ENCODE measurements at regions not wholly inside any gene's neighbourhood (a gene's known extent, or its start where the extent isn't known, plus 50 kb on each side); places are given as distances from the start of the nearest gene placed in this dataset.

DNA sequence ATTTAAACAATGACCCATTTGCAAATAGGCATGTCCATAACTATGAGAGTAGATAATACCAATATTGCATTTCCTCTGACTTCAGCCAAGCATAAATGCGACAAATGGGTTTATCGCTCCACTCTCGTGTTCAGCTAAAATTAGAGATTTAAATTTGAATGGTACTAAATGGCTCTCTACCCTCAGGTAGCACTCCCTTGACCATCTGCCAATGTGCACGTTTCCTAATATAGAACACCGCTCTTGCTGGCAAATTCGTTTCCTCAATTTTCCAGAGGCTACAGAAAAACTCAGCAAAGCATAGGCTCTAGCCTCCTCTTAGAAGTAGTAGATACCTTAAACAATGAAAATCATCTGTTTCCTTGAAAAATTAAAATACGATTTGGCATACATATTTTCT, 251.6 kb downstream of the ADGRA3 start:
- no peak overlapping the region for H3K27ac ChIP-seq (ENCODE audit: low read length)
- no peak overlapping the region for H3K4me3 ChIP-seq (ENCODE audit: low read depth in 1 of 2, low read length in 2 of 2)
- no peaks in the 10 kb centered on the region for H3K4me1 ChIP-seq (ENCODE audit: control insufficient read depth in 1 of 2, insufficient read depth in 2 of 2, low read length in 2 of 2)
- no peaks in the 10 kb centered on the region for H3K36me3 ChIP-seq (ENCODE audit: control insufficient read depth in 1 of 2, insufficient read depth in 2 of 2, low read length in 2 of 2)
- no peaks in the 10 kb centered on the region for H3K27me3 ChIP-seq (ENCODE audit: low read depth, low read length)
- H3K9me3 ChIP-seq (ENCODE audit: control insufficient read depth in 1 of 2, low read length in 2 of 2): peaks cover 0 to 2% of the 10 kb centered on the region in 2 donors

DNA sequence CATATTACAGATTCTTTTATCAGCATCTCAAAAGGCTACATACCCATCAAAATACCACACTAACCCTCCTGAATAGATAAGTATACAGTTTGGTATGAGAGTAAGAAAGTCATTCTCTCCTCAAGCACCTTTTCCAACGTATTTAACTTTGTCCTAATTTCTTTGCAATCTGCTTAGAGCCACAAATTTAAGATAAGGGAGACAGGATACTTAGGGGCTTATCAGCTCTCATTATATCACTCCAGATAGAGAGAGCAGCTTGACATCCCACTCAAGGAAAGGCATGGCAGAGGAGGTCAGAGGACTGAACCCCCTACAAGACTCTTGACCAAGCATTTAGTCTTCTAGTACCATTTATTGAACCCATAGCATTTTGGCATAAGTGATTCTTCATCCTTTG, 262.4 kb downstream of the ADGRA3 start:
- Histone ChIP-seq H3K4me3 (ENCODE audit: low read depth in 1 of 2, low read length in 2 of 2) (no peak overlapping the region), H3K4me1 (ENCODE audit: control insufficient read depth in 1 of 2, insufficient read depth in 2 of 2, low read length in 2 of 2) (no peaks in the 10 kb centered on the region), H3K27me3 (ENCODE audit: low read depth, low read length) (no peaks in the 10 kb centered on the region), H3K9me3 (ENCODE audit: control insufficient read depth in 1 of 2, low read length in 2 of 2) (peaks cover 0 to 4% of the 10 kb centered on the region in 2 donors), H3K36me3 (ENCODE audit: control insufficient read depth in 1 of 2, insufficient read depth in 2 of 2, low read length in 2 of 2) (no peaks in the 10 kb centered on the region), H3K27ac (ENCODE audit: low read length) (no peak overlapping the region)

DNA sequence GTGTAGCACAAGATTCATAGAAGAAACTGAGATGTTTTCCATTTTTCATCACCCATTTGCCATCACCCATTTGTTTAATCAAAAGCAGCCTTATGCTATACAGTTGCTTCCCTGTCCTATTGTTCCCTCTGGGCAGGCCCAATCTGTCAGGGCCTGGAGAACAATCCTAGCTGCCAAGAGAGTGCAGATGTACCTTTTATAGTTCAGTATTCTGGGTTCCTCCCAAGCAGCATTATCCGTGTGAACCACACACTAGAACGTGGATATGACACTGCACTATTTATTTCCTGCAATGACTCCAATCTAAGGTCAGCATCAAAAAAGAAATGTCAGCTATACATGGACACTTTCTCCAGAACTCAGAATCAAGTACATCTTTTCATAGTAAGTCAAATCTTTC, 269.0 kb downstream of the ADGRA3 start:
- no peak overlapping the region for H3K4me3 ChIP-seq (ENCODE audit: low read depth in 1 of 2, low read length in 2 of 2)
- H3K4me1 ChIP-seq (ENCODE audit: control insufficient read depth in 1 of 2, insufficient read depth in 2 of 2, low read length in 2 of 2): no peaks in the 10 kb centered on the region
- H3K27ac ChIP-seq (ENCODE audit: low read length): no peak overlapping the region
- H3K9me3 ChIP-seq (ENCODE audit: control insufficient read depth in 1 of 2, low read length in 2 of 2): peaks cover 0 to under 1% of the 10 kb centered on the region in 2 donors
- H3K27me3 ChIP-seq (ENCODE audit: low read depth, low read length): no peaks in the 10 kb centered on the region
- no peaks in the 10 kb centered on the region for H3K36me3 ChIP-seq (ENCODE audit: control insufficient read depth in 1 of 2, insufficient read depth in 2 of 2, low read length in 2 of 2)

DNA sequence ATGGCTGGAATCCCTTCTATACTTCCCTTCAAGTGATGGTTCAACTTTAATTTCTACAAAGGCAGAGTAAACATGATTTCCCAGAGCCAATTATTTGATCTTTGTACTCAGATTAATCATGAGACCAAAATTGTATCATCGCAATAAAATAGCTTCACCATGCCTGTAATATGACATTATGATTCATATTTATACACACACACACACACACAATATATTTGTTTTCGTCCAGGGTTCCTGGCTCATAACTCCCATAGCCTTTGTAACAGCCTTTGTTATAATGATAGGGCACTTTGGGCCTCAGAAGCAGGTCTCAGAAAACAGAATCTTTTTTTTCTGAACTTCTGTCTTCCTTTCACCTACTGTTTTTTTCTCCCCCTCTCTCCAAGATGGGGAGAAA, 270.6 kb downstream of the ADGRA3 start:
- Histone ChIP-seq H3K27ac (ENCODE audit: low read length) (no peak overlapping the region), H3K4me3 (ENCODE audit: low read depth in 1 of 2, low read length in 2 of 2) (no peak overlapping the region), H3K4me1 (ENCODE audit: control insufficient read depth in 1 of 2, insufficient read depth in 2 of 2, low read length in 2 of 2) (no peaks in the 10 kb centered on the region), H3K27me3 (ENCODE audit: low read depth, low read length) (no peaks in the 10 kb centered on the region), H3K36me3 (ENCODE audit: control insufficient read depth in 1 of 2, insufficient read depth in 2 of 2, low read length in 2 of 2) (no peaks in the 10 kb centered on the region), H3K9me3 (ENCODE audit: control insufficient read depth in 1 of 2, low read length in 2 of 2) (no peaks in the 10 kb centered on the region)

DNA sequence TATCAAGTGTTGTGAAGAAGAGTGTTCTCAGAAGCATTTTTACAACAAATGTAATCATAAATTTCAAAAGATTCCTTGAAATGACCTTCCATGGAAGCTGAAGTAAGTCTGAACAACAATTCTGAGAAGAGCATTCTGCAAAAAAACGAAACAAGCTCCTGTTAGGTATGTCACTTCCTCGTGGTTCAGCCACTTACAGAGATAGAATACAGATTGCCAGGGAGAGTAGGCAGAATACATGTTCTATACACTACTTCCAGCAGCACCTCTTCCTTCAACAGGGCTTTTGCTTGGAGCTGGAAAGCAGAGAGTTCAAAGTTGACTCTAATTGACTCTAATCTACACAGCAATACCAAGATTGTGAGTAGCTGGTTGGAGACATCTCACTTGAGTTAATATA, 274.5 kb downstream of the ADGRA3 start:
- Histone ChIP-seq H3K27me3 (ENCODE audit: low read depth, low read length) (no peaks in the 10 kb centered on the region), H3K36me3 (ENCODE audit: control insufficient read depth in 1 of 2, insufficient read depth in 2 of 2, low read length in 2 of 2) (no peaks in the 10 kb centered on the region), H3K4me1 (ENCODE audit: control insufficient read depth in 1 of 2, insufficient read depth in 2 of 2, low read length in 2 of 2) (no peaks in the 10 kb centered on the region), H3K4me3 (ENCODE audit: low read depth in 1 of 2, low read length in 2 of 2) (no peak overlapping the region), H3K9me3 (ENCODE audit: control insufficient read depth in 1 of 2, low read length in 2 of 2) (no peaks in the 10 kb centered on the region), H3K27ac (ENCODE audit: low read length) (no peak overlapping the region)

DNA sequence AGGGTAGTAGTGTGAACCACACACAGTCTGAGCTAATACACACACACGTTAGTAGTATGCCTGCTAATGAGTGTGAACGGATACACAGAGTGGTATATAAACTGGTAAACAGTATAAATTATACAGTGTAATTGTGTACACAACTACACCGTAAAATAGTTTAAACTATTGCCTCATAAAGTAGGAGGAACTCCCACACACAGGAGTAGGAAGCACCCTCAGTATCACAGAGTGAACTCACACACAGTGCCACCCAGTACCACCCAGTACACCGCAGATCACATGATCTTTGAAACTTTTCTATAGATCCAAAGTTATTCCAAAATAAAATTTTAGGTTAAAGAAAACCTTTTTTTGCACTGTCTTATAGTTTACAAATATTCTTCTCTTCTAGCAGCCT, 275.1 kb downstream of the ADGRA3 start:
- Histone ChIP-seq H3K27ac (ENCODE audit: low read length) (no peak overlapping the region), H3K4me1 (ENCODE audit: control insufficient read depth in 1 of 2, insufficient read depth in 2 of 2, low read length in 2 of 2) (no peaks in the 10 kb centered on the region), H3K9me3 (ENCODE audit: control insufficient read depth in 1 of 2, low read length in 2 of 2) (no peaks in the 10 kb centered on the region), H3K36me3 (ENCODE audit: control insufficient read depth in 1 of 2, insufficient read depth in 2 of 2, low read length in 2 of 2) (no peaks in the 10 kb centered on the region), H3K27me3 (ENCODE audit: low read depth, low read length) (no peaks in the 10 kb centered on the region), H3K4me3 (ENCODE audit: low read depth in 1 of 2, low read length in 2 of 2) (no peak overlapping the region)

DNA sequence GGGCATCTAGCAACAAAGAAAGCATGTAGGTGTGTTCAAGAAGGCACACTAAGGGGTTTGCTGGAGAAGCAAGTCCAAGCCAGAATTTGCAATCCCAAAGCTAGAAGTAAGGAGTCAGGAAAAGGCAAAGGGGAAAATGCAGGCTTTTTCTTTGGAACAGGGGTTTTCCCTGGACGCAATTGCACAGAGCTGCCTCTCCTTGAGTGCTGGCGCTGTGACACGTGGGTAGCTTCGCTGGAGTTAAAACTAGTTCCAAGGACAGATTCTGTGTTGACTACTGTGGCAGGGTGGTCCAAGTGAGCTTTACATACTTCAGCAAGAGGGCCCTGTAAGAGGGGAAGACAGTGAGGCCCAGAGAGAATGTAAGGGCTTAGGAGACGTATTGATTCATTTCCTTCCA, 277.1 kb downstream of the ADGRA3 start:
- H3K4me3 ChIP-seq (ENCODE audit: low read depth in 1 of 2, low read length in 2 of 2): no peak overlapping the region
- H3K36me3 ChIP-seq (ENCODE audit: control insufficient read depth in 1 of 2, insufficient read depth in 2 of 2, low read length in 2 of 2): no peaks in the 10 kb centered on the region
- peak overlapping the region; percentile 33 for H3K27ac ChIP-seq (ENCODE audit: low read length)
- no peaks in the 10 kb centered on the region for H3K27me3 ChIP-seq (ENCODE audit: low read depth, low read length)
- H3K4me1 ChIP-seq (ENCODE audit: control insufficient read depth in 1 of 2, insufficient read depth in 2 of 2, low read length in 2 of 2): no peaks in the 10 kb centered on the region
- no peaks in the 10 kb centered on the region for H3K9me3 ChIP-seq (ENCODE audit: control insufficient read depth in 1 of 2, low read length in 2 of 2)

DNA sequence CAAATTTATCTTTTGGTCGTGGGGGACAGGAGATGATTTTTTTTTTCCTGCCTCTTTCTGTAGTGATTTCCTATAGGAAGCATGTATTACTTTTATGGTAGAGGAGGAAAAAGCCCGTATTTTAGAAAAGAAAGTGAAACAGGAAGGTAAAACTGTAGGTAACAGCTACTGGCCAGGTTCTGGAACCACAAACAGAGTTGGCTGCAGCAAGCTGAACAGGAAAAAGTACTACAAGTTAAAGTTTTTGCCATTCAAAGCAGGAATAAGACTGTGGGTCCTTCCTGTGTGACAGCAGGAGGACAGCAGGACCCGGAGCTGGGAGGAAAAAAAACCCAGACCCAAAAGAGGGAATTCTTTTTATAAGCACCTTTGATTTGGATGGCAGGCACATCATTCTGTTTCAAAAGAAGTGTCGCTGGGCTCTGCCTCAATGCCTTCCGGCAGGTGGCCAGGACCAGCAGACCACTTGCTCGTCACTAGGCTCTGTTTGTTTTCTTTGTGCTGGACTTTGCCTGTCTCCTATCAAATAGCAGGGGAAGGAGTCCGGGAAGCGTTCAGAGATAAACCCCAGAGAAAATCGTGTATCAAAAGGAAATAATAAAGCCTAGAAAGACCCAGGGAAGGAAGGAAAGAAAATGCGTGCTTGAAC, 277.9 kb downstream of the ADGRA3 start:
- no peaks in the 10 kb centered on the region for H3K4me1 ChIP-seq (ENCODE audit: control insufficient read depth in 1 of 2, insufficient read depth in 2 of 2, low read length in 2 of 2)
- H3K9me3 ChIP-seq (ENCODE audit: control insufficient read depth in 1 of 2, low read length in 2 of 2): no peaks in the 10 kb centered on the region
- H3K4me3 ChIP-seq (ENCODE audit: low read depth in 1 of 2, low read length in 2 of 2): peak overlapping the region in 1 of 2 donors; percentile 53
- H3K27me3 ChIP-seq (ENCODE audit: low read depth, low read length): no peaks in the 10 kb centered on the region
- H3K36me3 ChIP-seq (ENCODE audit: control insufficient read depth in 1 of 2, insufficient read depth in 2 of 2, low read length in 2 of 2): no peaks in the 10 kb centered on the region
- H3K27ac ChIP-seq (ENCODE audit: low read length): peak overlapping the region; percentile 33

DNA sequence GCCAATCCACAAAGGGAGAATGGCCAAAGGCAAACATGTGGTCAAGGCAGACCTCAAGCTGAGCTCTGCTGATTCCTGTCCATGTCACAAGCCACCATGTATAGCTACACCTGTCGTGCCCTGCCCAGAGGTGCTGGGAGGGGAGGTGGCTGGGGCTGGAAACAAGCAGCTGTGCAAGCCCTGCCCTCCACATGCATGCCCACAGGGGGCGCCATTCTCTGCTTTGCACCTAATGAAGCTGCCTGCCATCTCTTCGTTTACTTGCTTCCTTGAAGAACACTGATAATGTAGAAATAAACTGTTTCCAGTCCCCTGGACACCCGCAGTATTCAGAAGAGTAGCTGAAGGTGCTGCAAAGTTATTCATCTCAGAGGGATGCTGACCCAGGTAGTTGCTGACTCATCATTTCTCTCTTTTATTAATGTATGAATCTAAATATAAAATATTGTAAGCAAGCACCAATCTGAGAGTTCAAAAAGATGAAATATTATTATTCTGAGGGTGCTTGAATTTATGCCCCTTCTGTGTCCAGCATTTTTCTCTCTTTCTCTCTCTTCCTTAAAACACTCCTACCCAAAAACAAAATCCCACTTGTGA, 278.6 kb downstream of the ADGRA3 start:
- H3K4me1 ChIP-seq (ENCODE audit: control insufficient read depth in 1 of 2, insufficient read depth in 2 of 2, low read length in 2 of 2): no peaks in the 10 kb centered on the region
- no peaks in the 10 kb centered on the region for H3K36me3 ChIP-seq (ENCODE audit: control insufficient read depth in 1 of 2, insufficient read depth in 2 of 2, low read length in 2 of 2)
- H3K27ac ChIP-seq (ENCODE audit: low read length): no peak overlapping the region
- no peaks in the 10 kb centered on the region for H3K27me3 ChIP-seq (ENCODE audit: low read depth, low read length)
- peak overlapping the region in 1 of 2 donors; percentile 53 for H3K4me3 ChIP-seq (ENCODE audit: low read depth in 1 of 2, low read length in 2 of 2)
- no peaks in the 10 kb centered on the region for H3K9me3 ChIP-seq (ENCODE audit: control insufficient read depth in 1 of 2, low read length in 2 of 2)

DNA sequence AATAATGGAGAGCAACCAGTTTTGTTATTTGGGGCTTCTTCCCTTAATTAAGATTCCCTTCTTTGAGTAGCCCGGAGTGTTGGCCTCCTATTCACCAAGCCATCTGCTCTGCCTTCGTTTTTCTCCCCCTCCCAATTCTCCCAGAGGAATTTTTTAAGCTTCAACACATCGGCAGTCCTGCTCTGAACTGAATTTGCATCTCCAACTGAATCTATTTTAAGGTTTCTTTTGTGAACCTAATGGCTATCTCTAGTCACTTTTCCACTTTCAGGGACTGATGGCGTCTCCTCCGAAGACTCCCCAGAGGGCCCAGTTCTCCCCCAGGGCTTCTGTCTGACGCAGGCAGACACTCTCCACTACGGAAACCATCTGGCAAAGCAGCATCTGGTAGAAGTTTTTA, 280.2 kb downstream of the ADGRA3 start:
- Histone ChIP-seq H3K36me3 (ENCODE audit: control insufficient read depth in 1 of 2, insufficient read depth in 2 of 2, low read length in 2 of 2) (no peaks in the 10 kb centered on the region), H3K9me3 (ENCODE audit: control insufficient read depth in 1 of 2, low read length in 2 of 2) (no peaks in the 10 kb centered on the region)

DNA sequence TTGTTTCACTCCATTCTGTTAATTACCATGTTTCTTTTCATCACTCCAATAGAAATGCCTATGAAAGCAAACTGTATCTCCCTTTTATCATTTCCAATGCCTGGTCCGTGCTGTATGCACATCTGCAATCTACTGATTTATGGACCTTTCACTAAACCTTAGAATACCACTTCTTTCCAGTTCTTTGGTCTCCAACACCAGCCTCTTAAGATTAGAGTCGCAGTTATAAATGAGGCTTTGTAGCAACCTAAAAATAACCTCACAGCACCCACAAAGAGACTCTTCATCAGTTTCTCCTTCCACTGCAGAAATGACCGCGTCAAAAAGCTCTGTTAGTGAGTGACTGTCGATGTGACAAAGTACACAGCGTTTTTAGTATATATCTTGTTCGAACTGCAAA, 282.6 kb downstream of the ADGRA3 start:
- no peak overlapping the region for H3K27ac ChIP-seq (ENCODE audit: low read length)
- H3K4me3 ChIP-seq (ENCODE audit: low read depth in 1 of 2, low read length in 2 of 2): no peak overlapping the region
- no peaks in the 10 kb centered on the region for H3K9me3 ChIP-seq (ENCODE audit: control insufficient read depth in 1 of 2, low read length in 2 of 2)
- H3K27me3 ChIP-seq (ENCODE audit: low read depth, low read length): no peaks in the 10 kb centered on the region
- H3K36me3 ChIP-seq (ENCODE audit: control insufficient read depth in 1 of 2, insufficient read depth in 2 of 2, low read length in 2 of 2): no peaks in the 10 kb centered on the region
- no peaks in the 10 kb centered on the region for H3K4me1 ChIP-seq (ENCODE audit: control insufficient read depth in 1 of 2, insufficient read depth in 2 of 2, low read length in 2 of 2)

More for the DNA sequence above, 280.2 kb downstream of the ADGRA3 start:
- Histone ChIP-seq H3K27me3 (ENCODE audit: low read depth, low read length) (no peaks in the 10 kb centered on the region), H3K4me1 (ENCODE audit: control insufficient read depth in 1 of 2, insufficient read depth in 2 of 2, low read length in 2 of 2) (no peaks in the 10 kb centered on the region), H3K27ac (ENCODE audit: low read length) (no peak overlapping the region), H3K4me3 (ENCODE audit: low read depth in 1 of 2, low read length in 2 of 2) (no peak overlapping the region)

DNA sequence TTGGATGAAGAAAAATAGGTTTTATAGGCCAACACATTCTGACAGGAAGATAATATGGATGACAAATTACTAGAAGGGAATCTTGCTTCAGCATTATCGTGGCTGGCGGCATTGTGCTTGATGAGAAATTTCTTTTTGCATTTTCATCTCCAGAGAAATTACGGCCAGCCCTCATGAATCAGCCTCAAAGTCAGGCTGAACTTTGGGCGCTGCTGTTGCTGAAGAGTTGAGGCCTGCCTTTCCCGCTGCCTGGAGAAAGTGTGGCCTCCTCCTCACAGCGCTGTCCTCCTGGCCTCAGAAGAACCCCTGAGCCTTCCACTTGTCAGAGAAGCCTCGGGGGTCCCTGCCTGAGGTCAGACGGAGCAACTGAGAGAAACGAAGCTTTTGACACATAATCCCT, 272.4 kb upstream of the KCNIP4 start:
- H3K36me3 ChIP-seq (ENCODE audit: control insufficient read depth in 1 of 2, insufficient read depth in 2 of 2, low read length in 2 of 2): no peaks in the 10 kb centered on the region
- H3K9me3 ChIP-seq (ENCODE audit: control insufficient read depth in 1 of 2, low read length in 2 of 2): no peaks in the 10 kb centered on the region
- H3K4me1 ChIP-seq (ENCODE audit: control insufficient read depth in 1 of 2, insufficient read depth in 2 of 2, low read length in 2 of 2): no peaks in the 10 kb centered on the region
- no peaks in the 10 kb centered on the region for H3K27me3 ChIP-seq (ENCODE audit: low read depth, low read length)
- no peak overlapping the region for H3K4me3 ChIP-seq (ENCODE audit: low read depth in 1 of 2, low read length in 2 of 2)
- H3K27ac ChIP-seq (ENCODE audit: low read length): no peak overlapping the region
